SK-N-SH (cell line): ENCODE measurements at regions not wholly inside any gene's neighbourhood (a gene's known extent, or its start where the extent isn't known, plus 50 kb on each side); places are given as distances from the start of the nearest gene placed in this dataset.

Experiments used
- CTCF ChIA-PET: fragments of 300-600, 350-600 bp; formaldehyde crosslinking; extraction: SDS; loops from one replicate; lab custom pipeline; 2021; lab: Yijun Ruan, JAX
- POLR2A ChIA-PET: fragments of 350-600 bp; sonication (Branson Sonifier 250); formaldehyde crosslinking; extraction: SDS; loops from one replicate; lab custom pipeline; 2020; ENCODE audit warnings: antibody characterized with exemption, inconsistent platforms; lab: Yijun Ruan, JAX
- DNase-seq: peaks from one replicate; pipeline ENCODE4 v3.0.0; 2012
- H2AFZ ChIP-seq: fragments of 200-600 bp; sonication (generic); 2 replicates; pipeline ENCODE4 v1.8.1; 2016; ENCODE audit warnings: antibody characterized with exemption, mild to moderate bottlenecking, low read depth
- H3F3A ChIP-seq: fragments of 200-600 bp; sonication (generic); replicated peaks from 2 replicates; pipeline ENCODE3; 2016; ENCODE audit warnings: antibody characterized with exemption, mild to moderate bottlenecking; ENCODE audit not compliant: insufficient read depth
- H3K27ac ChIP-seq, 2 experiments: fragments of 200-500 bp in 1 of 2; fragments of 200-600 bp in 1 of 2; sonication (Bioruptor generic) in 1 of 2; sonication (generic), shearing (Covaris generic) in 1 of 2; 2 replicates each; pipeline versions ENCODE4 v1.5.1 to v1.6.1; 2014 to 2016; ENCODE audit warnings: low read depth in 2 of 2, inconsistent platforms in 1 of 2, low read length in 1 of 2, mild to moderate bottlenecking in 1 of 2, mixed read lengths in 1 of 2
- H3K27me3 ChIP-seq: fragments of 200-600 bp; sonication (generic), shearing (Covaris generic); 2 replicates; pipeline ENCODE4 v1.6.1; 2016; ENCODE audit warnings: mixed run types; ENCODE audit not compliant: insufficient read depth
- H3K36me3 ChIP-seq, 2 experiments: fragments of 200-500 bp in 1 of 2; fragments of 200-600 bp in 1 of 2; sonication (Bioruptor generic) in 1 of 2; sonication (generic) in 1 of 2; replicated peaks in 1 of 2; 2 replicates each; pipeline versions ENCODE3 to v1.5.1; 2014 to 2016; ENCODE audit warnings: low read length in 1 of 2, mild to moderate bottlenecking in 1 of 2; ENCODE audit not compliant: insufficient read depth in 2 of 2, control insufficient read depth in 1 of 2
- H3K4me1 ChIP-seq, 2 experiments: fragments of 200-500 bp in 1 of 2; fragments of 200-600 bp in 1 of 2; sonication (Bioruptor generic) in 1 of 2; sonication (generic), shearing (Covaris generic) in 1 of 2; 2 replicates each; pipeline versions ENCODE4 v1.5.1 to v1.6.1; 2014 to 2016; ENCODE audit warnings: low read depth in 1 of 2, low read length in 1 of 2, mixed run types in 1 of 2; ENCODE audit not compliant: insufficient read depth in 2 of 2, control insufficient read depth in 1 of 2
- H3K4me2 ChIP-seq: fragments of 200-600 bp; sonication (generic), shearing (Covaris generic); 2 replicates; pipeline ENCODE4 v1.6.1; 2017; ENCODE audit warnings: mixed run types
- H3K4me3 ChIP-seq, 2 experiments: fragments of 200-500 bp in 1 of 2; fragments of 200-600 bp in 1 of 2; sonication (Bioruptor generic) in 1 of 2; sonication (generic), shearing (Covaris generic) in 1 of 2; 2 replicates each; pipeline versions ENCODE4 v1.5.1 to v1.8.1; 2014 to 2016; ENCODE audit warnings: low read depth in 2 of 2, inconsistent platforms in 1 of 2, low read length in 1 of 2, mild to moderate bottlenecking in 1 of 2, mixed read lengths in 1 of 2, moderate library complexity in 1 of 2
- H3K79me2 ChIP-seq: fragments of 200-600 bp; sonication (generic); 2 replicates; pipeline ENCODE4 v1.8.1; 2017; ENCODE audit warnings: mild to moderate bottlenecking; ENCODE audit not compliant: insufficient read depth
- H3K9ac ChIP-seq: fragments of 200-600 bp; sonication (generic); 2 replicates; pipeline ENCODE4 v1.6.1; 2017; ENCODE audit warnings: mixed run types
- H3K9me2 ChIP-seq: fragments of 200-600 bp; sonication (generic); 2 replicates; pipeline ENCODE4 v1.6.1; 2017; ENCODE audit warnings: mixed run types
- H3K9me3 ChIP-seq: fragments of 200-600 bp; sonication (generic); 2 replicates; pipeline ENCODE4 v1.6.1; 2017; ENCODE audit warnings: mixed run types, mild to moderate bottlenecking, moderate library complexity
- H4K20me1 ChIP-seq: fragments of 200-600 bp; sonication (generic); 2 replicates; pipeline ENCODE4 v1.6.1; 2017; ENCODE audit warnings: mild to moderate bottlenecking, mixed run types; ENCODE audit not compliant: insufficient read depth
- CTCF ChIP-seq: fragments of 200-600 bp; sonication (generic); IDR thresholded peaks from 2 replicates; pipeline ENCODE4 v1.6.1; 2017; ENCODE audit warnings: antibody characterized with exemption, mild to moderate bottlenecking, moderate library complexity
- ELF1 ChIP-seq: IDR thresholded peaks from 2 replicates; pipeline ENCODE4 v1.4.0; 2012
- EP300 ChIP-seq, 2 experiments: IDR thresholded peaks; 2 replicates each; pipeline versions ENCODE4 v1.4.0 to v1.6.1; 2012; ENCODE audit warnings: borderline replicate concordance in 1 of 2, low read depth in 1 of 2, low read length in 1 of 2
- GATA2 ChIP-seq: sonication (generic); formaldehyde crosslinking; IDR thresholded peaks from 2 replicates; pipeline ENCODE4 v1.5.0; 2020; ENCODE audit warnings: mild to moderate bottlenecking, missing genetic modification reagents
- MEF2A ChIP-seq: IDR thresholded peaks from 2 replicates; pipeline ENCODE4 v1.4.0; 2012; ENCODE audit warnings: low read depth, borderline replicate concordance
- MXI1 ChIP-seq: IDR thresholded peaks from 2 replicates; pipeline ENCODE4 v1.6.1; 2012; ENCODE audit warnings: mild to moderate bottlenecking, low read depth, low read length, improper control_type of control experiment
- NFIC ChIP-seq: IDR thresholded peaks from 2 replicates; pipeline ENCODE4 v1.4.0; 2012; ENCODE audit warnings: borderline replicate concordance
- NRF1 ChIP-seq: IDR thresholded peaks from 2 replicates; pipeline ENCODE4 v1.6.1; 2012; ENCODE audit warnings: low read depth, mild to moderate bottlenecking, low read length
- POLR2AphosphoS5 ChIP-seq: IDR thresholded peaks from 2 replicates; pipeline ENCODE4 v1.6.1; 2012; ENCODE audit warnings: low read depth, low read length
- RAD21 ChIP-seq: IDR thresholded peaks from 2 replicates; pipeline ENCODE4 v1.6.1; 2012; ENCODE audit warnings: mild to moderate bottlenecking, low read length
- TCF12 ChIP-seq: IDR thresholded peaks from 2 replicates; pipeline ENCODE4 v1.4.0; 2012
- USF1 ChIP-seq: IDR thresholded peaks from 2 replicates; pipeline ENCODE4 v1.4.0; 2012; ENCODE audit warnings: low read depth, borderline replicate concordance
- USF2 ChIP-seq: fragments of 150-350 bp; IDR thresholded peaks from 2 replicates; pipeline ENCODE4 v1.6.1; 2017; ENCODE audit warnings: antibody characterized with exemption, low read length, low read depth, borderline replicate concordance
- ZBTB33 ChIP-seq: IDR thresholded peaks from 2 replicates; pipeline ENCODE4 v1.4.0; 2012; ENCODE audit warnings: low read depth, borderline replicate concordance
- WGBS: methylation state at CpG from one replicate; pipeline ENCODE4 v1.1.6; 2017; ENCODE audit warnings: low lambda C conversion rate; 5-methylcytosine and 5-hydroxymethylcytosine counted together

- H4K20me1 ChIP-seq: no peaks in the 10 kb centered on the region
- CTCF ChIA-PET: no interaction called here
- no peak for TF ChIP-seq MEF2A
- TF ChIP-seq ELF1: no peak
- no peak for TF ChIP-seq GATA2
- no peak for TF ChIP-seq CTCF
- no peak for TF ChIP-seq MXI1
- no peak for TF ChIP-seq USF1
- no peak for TF ChIP-seq NRF1
- no peak for TF ChIP-seq POLR2AphosphoS5
- TF ChIP-seq TCF12: no peak
- TF ChIP-seq USF2: no peak
- no peak for TF ChIP-seq EP300 (IDR thresholded peaks at IDR 0.05; ENCODE audit: borderline replicate concordance in 1 of 2, low read depth in 1 of 2, low read length in 1 of 2)
- TF ChIP-seq, all 33 proteins: peak for 0
- POLR2A ChIA-PET: no interaction called here
- no peak overlapping the region for H3K27ac ChIP-seq
- no peaks in the 10 kb centered on the region for H3K27me3 ChIP-seq
- no peak overlapping the region for H3K9ac ChIP-seq
- no peaks in the 10 kb centered on the region for H3K4me1 ChIP-seq
- no peaks in the 10 kb centered on the region for H3F3A ChIP-seq
- H3K79me2 ChIP-seq: no peaks in the 10 kb centered on the region
- no peaks in the 10 kb centered on the region for H3K36me3 ChIP-seq
- H3K9me2 ChIP-seq: no peaks in the 10 kb centered on the region
- no peak overlapping the region for H3K4me3 ChIP-seq
- no peak overlapping the region for H3K4me2 ChIP-seq
- 56% methylated on average over 2 of the region's 2 CpGs for WGBS
- no peak for DNase-seq
- H3K9me3 ChIP-seq: no peaks in the 10 kb centered on the region
- H2AFZ ChIP-seq: no peak overlapping the region
Measured at GRCh38 chr18:40388121-40388520, 1566.9 kb upstream of the PIK3C3 start.

GRCh38 chr18:40387130-40387787 is 1567.8 kb upstream of the PIK3C3 start:
- POLR2A ChIA-PET: no interaction called here
- no peak overlapping the region for H2AFZ ChIP-seq
- H3K4me3 ChIP-seq: no peak overlapping the region
- no peaks in the 10 kb centered on the region for H3K4me1 ChIP-seq
- CTCF ChIA-PET: no interaction called here
- H3K9ac ChIP-seq: no peak overlapping the region
- WGBS: 83% methylated on average over 3 of the region's 3 CpGs
- H4K20me1 ChIP-seq: no peaks in the 10 kb centered on the region
- TF ChIP-seq MXI1 (no peak), ZBTB33 (no peak), MEF2A (no peak), NFIC (no peak), RAD21 (no peak)
- DNase-seq: no peak
- H3K4me2 ChIP-seq: no peak overlapping the region
- H3K36me3 ChIP-seq: no peaks in the 10 kb centered on the region
- H3K9me3 ChIP-seq: no peaks in the 10 kb centered on the region
- no peaks in the 10 kb centered on the region for H3K9me2 ChIP-seq
- no peaks in the 10 kb centered on the region for H3F3A ChIP-seq
- H3K79me2 ChIP-seq: no peaks in the 10 kb centered on the region
- no peaks in the 10 kb centered on the region for H3K27me3 ChIP-seq
- H3K27ac ChIP-seq: no peak overlapping the region
